ENCODE measurements at regions not wholly inside any gene's neighbourhood (a gene's known extent, or its start where the extent isn't known, plus 50 kb on each side); places are given as distances from the start of the nearest gene placed in this dataset.

DNA sequence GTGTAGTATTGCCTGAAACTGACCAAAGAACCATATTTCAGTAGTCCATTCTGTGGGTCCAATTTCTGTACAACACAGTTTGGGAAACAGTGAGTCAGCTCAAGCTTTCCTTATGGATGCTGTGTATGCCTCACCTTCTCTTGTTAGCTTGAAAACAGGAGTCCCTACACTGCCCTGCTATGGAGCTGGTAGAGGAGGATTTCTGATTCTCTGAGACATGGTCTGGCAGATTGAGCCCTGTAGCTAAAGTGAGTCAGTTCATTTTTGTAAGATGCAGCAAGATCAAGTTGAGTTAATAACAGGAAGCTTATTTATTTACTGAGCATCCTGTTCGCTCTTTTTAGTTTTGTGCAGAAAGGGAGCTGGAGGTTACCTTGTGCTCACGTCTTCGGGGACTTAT lies 424.1 kb upstream of the RBMS3 start:
- no peaks in the 10 kb centered on the region for H3K4me1 ChIP-seq (ENCODE audit: low read length)
- no peak overlapping the region for H3K4me2 ChIP-seq (ENCODE audit: low read depth, low read length, poor library complexity, severe bottlenecking)
- no peaks in the 10 kb centered on the region for H4K20me1 ChIP-seq (ENCODE audit: insufficient read depth, low read depth, low read length)
- no peaks in the 10 kb centered on the region for H3K36me3 ChIP-seq (ENCODE audit: insufficient read depth, low read length)
- no peaks in the 10 kb centered on the region for H3K9me2 ChIP-seq (replicated peaks; ENCODE audit: insufficient read depth, low read length)
- no peak for DNase-seq
- no peaks in the 10 kb centered on the region for H3K9me3 ChIP-seq (ENCODE audit: low read length)
- H3K27ac ChIP-seq (ENCODE audit: low read length) = no peak overlapping the region
- no peaks in the 10 kb centered on the region for H3K79me2 ChIP-seq (ENCODE audit: low read length)
- H2AFZ ChIP-seq (ENCODE audit: low read length) = no peak overlapping the region
- no peaks in the 10 kb centered on the region for H3K27me3 ChIP-seq (ENCODE audit: low read length)
- no peak overlapping the region for H3K4me3 ChIP-seq (ENCODE audit: low read length)
- H3K9ac ChIP-seq (ENCODE audit: low read length) = no peak overlapping the region

DNA sequence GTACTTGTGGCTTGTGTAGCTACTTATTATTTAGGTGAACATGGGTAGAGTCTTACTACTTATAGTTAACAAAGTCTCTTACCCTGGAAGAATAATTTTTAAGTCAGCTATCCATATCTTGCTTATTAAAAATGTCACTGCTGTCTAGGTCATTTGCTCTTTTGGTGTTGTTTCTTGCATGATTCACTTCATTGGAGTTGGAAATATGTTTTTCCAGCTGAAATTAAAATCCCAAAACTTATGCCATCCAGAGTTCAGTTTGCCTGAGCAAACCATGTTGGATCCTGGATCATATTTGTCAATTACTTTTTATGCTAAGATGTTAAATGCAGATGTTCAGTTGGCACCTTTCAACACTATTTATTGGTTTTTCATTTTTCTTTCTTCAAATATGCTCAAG lies 421.0 kb upstream of the RBMS3 start:
- Histone ChIP-seq H3K79me2 (ENCODE audit: low read length) (no peaks in the 10 kb centered on the region), H3K4me1 (ENCODE audit: low read length) (no peaks in the 10 kb centered on the region), H3K36me3 (ENCODE audit: insufficient read depth, low read length) (no peaks in the 10 kb centered on the region)

DNA sequence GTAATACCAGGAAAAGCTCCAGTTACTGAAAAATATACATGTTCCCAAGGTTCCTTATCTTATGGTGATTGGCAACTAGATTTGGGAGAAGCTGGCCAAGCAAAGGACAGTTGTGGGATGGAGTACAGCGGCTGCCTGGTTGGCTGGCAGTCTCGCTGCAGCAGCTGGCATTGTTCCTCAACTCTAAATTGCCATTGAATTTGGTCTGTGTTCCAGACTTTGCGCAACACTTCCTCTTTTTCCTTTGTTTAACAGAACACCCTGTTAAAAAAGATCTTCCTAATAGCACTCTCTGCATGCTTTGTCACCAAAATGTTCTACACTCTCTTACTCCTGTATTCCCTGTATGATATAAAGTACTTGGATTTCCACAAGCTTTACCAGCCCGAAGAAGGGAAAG lies 420.6 kb upstream of the RBMS3 start:
- no peaks in the 10 kb centered on the region for H4K20me1 ChIP-seq (ENCODE audit: insufficient read depth, low read depth, low read length)
- no peak overlapping the region for H3K27ac ChIP-seq (ENCODE audit: low read length)
- H3K4me1 ChIP-seq (ENCODE audit: low read length) = no peaks in the 10 kb centered on the region
- H2AFZ ChIP-seq (ENCODE audit: low read length) = no peak overlapping the region
- peaks cover 3% of the 10 kb centered on the region; the same call in 1 of the 2 replicates for H3K9me3 ChIP-seq (ENCODE audit: low read length)
- no peak overlapping the region for H3K4me2 ChIP-seq (ENCODE audit: low read depth, low read length, poor library complexity, severe bottlenecking)
- no peaks in the 10 kb centered on the region for H3K36me3 ChIP-seq (ENCODE audit: insufficient read depth, low read length)
- no peak overlapping the region for H3K4me3 ChIP-seq (ENCODE audit: low read length)
- no peaks in the 10 kb centered on the region for H3K27me3 ChIP-seq (ENCODE audit: low read length)
- no peaks in the 10 kb centered on the region for H3K9me2 ChIP-seq (replicated peaks; ENCODE audit: insufficient read depth, low read length)
- H3K79me2 ChIP-seq (ENCODE audit: low read length) = no peaks in the 10 kb centered on the region
- no peak overlapping the region for H3K9ac ChIP-seq (ENCODE audit: low read length)
- DNase-seq = no peak

More for the DNA sequence above, 421.0 kb upstream of the RBMS3 start:
- no peaks in the 10 kb centered on the region for H4K20me1 ChIP-seq (ENCODE audit: insufficient read depth, low read depth, low read length)
- H3K9ac ChIP-seq (ENCODE audit: low read length) = no peak overlapping the region
- no peak for DNase-seq
- H2AFZ ChIP-seq (ENCODE audit: low read length) = no peak overlapping the region
- no peak overlapping the region for H3K4me2 ChIP-seq (ENCODE audit: low read depth, low read length, poor library complexity, severe bottlenecking)
- H3K27ac ChIP-seq (ENCODE audit: low read length) = no peak overlapping the region
- H3K9me3 ChIP-seq (ENCODE audit: low read length) = peaks cover 3% of the 10 kb centered on the region; the same call in 1 of the 2 replicates
- no peaks in the 10 kb centered on the region for H3K27me3 ChIP-seq (ENCODE audit: low read length)
- H3K4me3 ChIP-seq (ENCODE audit: low read length) = no peak overlapping the region
- no peaks in the 10 kb centered on the region for H3K9me2 ChIP-seq (replicated peaks; ENCODE audit: insufficient read depth, low read length)

DNA sequence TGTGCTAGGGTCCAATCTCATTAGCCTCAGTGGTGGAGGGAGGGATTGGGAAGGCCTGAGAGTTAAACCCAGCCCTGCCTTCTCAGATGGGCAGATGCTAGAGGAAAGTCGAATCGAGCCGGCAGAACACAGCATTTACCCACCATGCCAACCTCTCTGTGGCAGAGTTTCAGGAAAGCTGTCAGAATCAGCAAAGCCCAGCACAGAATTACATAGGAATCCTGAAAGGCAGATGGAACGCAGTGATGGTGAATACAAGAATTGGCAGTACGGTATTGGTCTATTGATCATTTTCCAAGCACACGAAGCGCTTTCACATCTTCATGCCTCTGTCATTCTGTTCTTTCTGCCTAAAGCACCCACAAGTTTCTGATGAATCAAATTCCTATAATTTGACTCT lies 417.7 kb upstream of the RBMS3 start:
- H3K9ac ChIP-seq (ENCODE audit: low read length) = no peak overlapping the region

DNA sequence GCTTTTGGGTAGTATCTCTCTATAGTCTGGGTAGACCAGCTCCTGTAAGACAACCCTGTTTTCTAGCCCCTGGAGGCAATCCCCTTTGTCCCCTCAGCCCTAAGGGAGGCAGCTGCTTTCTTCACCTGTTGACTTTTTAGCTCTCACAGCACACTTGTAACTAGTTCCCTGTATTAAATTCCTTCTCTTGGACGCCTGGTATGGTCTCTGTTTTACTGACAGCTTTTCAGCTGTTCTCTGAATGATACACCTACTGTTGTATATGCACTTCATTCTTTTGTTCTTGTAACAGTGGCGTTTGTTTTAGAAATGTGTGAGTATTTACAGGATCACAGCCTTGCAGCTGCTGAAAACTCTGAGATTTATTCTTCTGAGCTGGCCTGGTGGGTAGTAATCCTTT lies 413.0 kb upstream of the RBMS3 start:
- Histone ChIP-seq H3K4me2 (ENCODE audit: low read depth, low read length, poor library complexity, severe bottlenecking) (no peak overlapping the region), H3K27ac (ENCODE audit: low read length) (no peak overlapping the region), H2AFZ (ENCODE audit: low read length) (no peak overlapping the region), H3K9ac (ENCODE audit: low read length) (no peak overlapping the region), H4K20me1 (ENCODE audit: insufficient read depth, low read depth, low read length) (no peaks in the 10 kb centered on the region), H3K27me3 (ENCODE audit: low read length) (no peaks in the 10 kb centered on the region), H3K4me1 (ENCODE audit: low read length) (no peaks in the 10 kb centered on the region), H3K4me3 (ENCODE audit: low read length) (no peak overlapping the region), H3K79me2 (ENCODE audit: low read length) (no peaks in the 10 kb centered on the region), H3K9me2 (replicated peaks; ENCODE audit: insufficient read depth, low read length) (no peaks in the 10 kb centered on the region), H3K36me3 (ENCODE audit: insufficient read depth, low read length) (no peaks in the 10 kb centered on the region), H3K9me3 (ENCODE audit: low read length) (peaks cover 3% of the 10 kb centered on the region; the same call in 1 of the 2 replicates)
- DNase-seq = no peak

More for the DNA sequence above, 417.7 kb upstream of the RBMS3 start:
- no peak overlapping the region for H3K27ac ChIP-seq (ENCODE audit: low read length)
- no peak overlapping the region for H2AFZ ChIP-seq (ENCODE audit: low read length)
- no peaks in the 10 kb centered on the region for H3K4me1 ChIP-seq (ENCODE audit: low read length)
- no peaks in the 10 kb centered on the region for H3K79me2 ChIP-seq (ENCODE audit: low read length)
- no peaks in the 10 kb centered on the region for H3K36me3 ChIP-seq (ENCODE audit: insufficient read depth, low read length)
- no peak for DNase-seq
- H3K9me2 ChIP-seq (replicated peaks; ENCODE audit: insufficient read depth, low read length) = no peaks in the 10 kb centered on the region
- H4K20me1 ChIP-seq (ENCODE audit: insufficient read depth, low read depth, low read length) = no peaks in the 10 kb centered on the region
- no peaks in the 10 kb centered on the region for H3K27me3 ChIP-seq (ENCODE audit: low read length)
- no peak overlapping the region for H3K4me3 ChIP-seq (ENCODE audit: low read length)
- no peak overlapping the region for H3K4me2 ChIP-seq (ENCODE audit: low read depth, low read length, poor library complexity, severe bottlenecking)
- H3K9me3 ChIP-seq (ENCODE audit: low read length) = peaks cover 3% of the 10 kb centered on the region; the same call in 1 of the 2 replicates

DNA sequence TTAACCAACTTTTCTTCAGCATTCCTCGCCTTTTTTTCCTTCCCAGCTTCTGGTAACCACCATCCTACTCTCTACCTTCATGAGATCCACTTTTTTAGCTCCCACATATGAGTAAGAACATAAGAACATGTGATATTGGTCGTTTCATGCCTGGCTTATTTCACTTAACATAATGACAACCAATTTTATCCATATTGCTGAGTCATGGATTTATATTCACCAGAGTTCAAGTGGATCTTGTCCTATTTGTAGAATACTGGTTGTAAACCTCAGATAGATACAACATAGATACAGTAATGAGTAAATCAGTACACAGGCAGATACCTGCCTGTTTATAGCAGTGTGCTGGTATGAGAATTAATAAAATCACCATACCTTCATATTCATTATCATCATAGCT lies 412.0 kb upstream of the RBMS3 start:
- Histone ChIP-seq H3K9me3 (ENCODE audit: low read length) (no peaks in the 10 kb centered on the region; the same call in none of the 2 replicates), H3K4me2 (ENCODE audit: low read depth, low read length, poor library complexity, severe bottlenecking) (no peak overlapping the region), H3K4me1 (ENCODE audit: low read length) (no peaks in the 10 kb centered on the region), H3K27me3 (ENCODE audit: low read length) (no peaks in the 10 kb centered on the region), H3K4me3 (ENCODE audit: low read length) (no peak overlapping the region), H3K27ac (ENCODE audit: low read length) (no peak overlapping the region), H2AFZ (ENCODE audit: low read length) (no peak overlapping the region), H4K20me1 (ENCODE audit: insufficient read depth, low read depth, low read length) (no peaks in the 10 kb centered on the region), H3K79me2 (ENCODE audit: low read length) (no peaks in the 10 kb centered on the region), H3K9ac (ENCODE audit: low read length) (no peak overlapping the region), H3K36me3 (ENCODE audit: insufficient read depth, low read length) (no peaks in the 10 kb centered on the region), H3K9me2 (replicated peaks; ENCODE audit: insufficient read depth, low read length) (no peaks in the 10 kb centered on the region)
- no peak for DNase-seq

DNA sequence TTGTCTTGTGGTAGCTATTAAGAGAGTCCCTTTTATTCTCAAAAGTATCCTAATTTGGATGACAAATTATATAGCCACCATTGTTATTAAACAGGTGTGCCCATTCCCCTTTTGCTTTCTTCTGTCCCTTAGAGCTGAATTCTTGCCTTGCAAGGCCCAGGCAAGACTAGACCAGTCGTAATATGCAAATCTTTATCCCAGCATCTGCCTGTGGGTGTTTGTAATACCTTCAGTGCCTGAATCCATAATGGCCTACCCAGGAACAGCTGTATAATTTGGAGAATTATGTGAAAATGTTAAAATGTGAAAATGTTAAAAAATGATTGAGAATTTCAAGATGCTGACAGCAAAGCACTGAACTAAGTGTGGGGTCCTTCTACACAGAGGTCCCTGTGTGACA lies 403.0 kb upstream of the RBMS3 start:
- Histone ChIP-seq H3K9ac (ENCODE audit: low read length) (no peak overlapping the region), H3K9me2 (replicated peaks; ENCODE audit: insufficient read depth, low read length) (no peaks in the 10 kb centered on the region)

DNA sequence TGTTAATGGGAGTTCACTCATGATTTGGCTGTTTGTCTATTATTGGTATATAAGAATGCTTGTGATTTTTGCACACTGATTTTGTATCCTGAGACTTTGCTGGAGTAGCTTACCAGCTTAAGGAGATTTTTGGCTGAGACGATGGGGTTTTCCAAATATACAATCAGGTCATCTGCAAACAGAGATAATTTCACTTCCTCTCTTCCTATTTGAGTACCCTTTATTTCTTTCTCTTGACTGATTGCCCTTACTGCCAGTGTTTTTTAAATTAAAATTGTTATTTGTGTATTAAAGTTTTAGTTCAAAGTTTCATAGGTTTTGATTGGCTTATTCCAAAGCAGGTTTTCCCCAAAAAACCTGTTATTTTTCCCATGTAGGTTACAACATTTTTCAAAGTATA lies 390.5 kb upstream of the RBMS3 start:
- Histone ChIP-seq H3K9ac (ENCODE audit: low read length) (no peak overlapping the region), H3K4me3 (ENCODE audit: low read length) (no peak overlapping the region), H3K27me3 (ENCODE audit: low read length) (no peaks in the 10 kb centered on the region), H3K79me2 (ENCODE audit: low read length) (no peaks in the 10 kb centered on the region), H2AFZ (ENCODE audit: low read length) (no peak overlapping the region), H3K36me3 (ENCODE audit: insufficient read depth, low read length) (no peaks in the 10 kb centered on the region), H3K4me1 (ENCODE audit: low read length) (no peaks in the 10 kb centered on the region), H3K9me3 (ENCODE audit: low read length) (peaks cover 22% of the 10 kb centered on the region), H3K4me2 (ENCODE audit: low read depth, low read length, poor library complexity, severe bottlenecking) (no peak overlapping the region), H4K20me1 (ENCODE audit: insufficient read depth, low read depth, low read length) (no peaks in the 10 kb centered on the region), H3K9me2 (replicated peaks; ENCODE audit: insufficient read depth, low read length) (no peaks in the 10 kb centered on the region), H3K27ac (ENCODE audit: low read length) (no peak overlapping the region)
- DNase-seq = no peak

More for the DNA sequence above, 403.0 kb upstream of the RBMS3 start:
- no peak overlapping the region for H3K27ac ChIP-seq (ENCODE audit: low read length)
- no peak for DNase-seq
- H3K4me3 ChIP-seq (ENCODE audit: low read length) = no peak overlapping the region
- H3K9me3 ChIP-seq (ENCODE audit: low read length) = peaks cover 13% of the 10 kb centered on the region
- H4K20me1 ChIP-seq (ENCODE audit: insufficient read depth, low read depth, low read length) = no peaks in the 10 kb centered on the region
- H3K36me3 ChIP-seq (ENCODE audit: insufficient read depth, low read length) = no peaks in the 10 kb centered on the region
- no peak overlapping the region for H3K4me2 ChIP-seq (ENCODE audit: low read depth, low read length, poor library complexity, severe bottlenecking)
- H3K27me3 ChIP-seq (ENCODE audit: low read length) = no peaks in the 10 kb centered on the region
- H3K79me2 ChIP-seq (ENCODE audit: low read length) = no peaks in the 10 kb centered on the region
- no peak overlapping the region for H2AFZ ChIP-seq (ENCODE audit: low read length)
- no peaks in the 10 kb centered on the region for H3K4me1 ChIP-seq (ENCODE audit: low read length)

DNA sequence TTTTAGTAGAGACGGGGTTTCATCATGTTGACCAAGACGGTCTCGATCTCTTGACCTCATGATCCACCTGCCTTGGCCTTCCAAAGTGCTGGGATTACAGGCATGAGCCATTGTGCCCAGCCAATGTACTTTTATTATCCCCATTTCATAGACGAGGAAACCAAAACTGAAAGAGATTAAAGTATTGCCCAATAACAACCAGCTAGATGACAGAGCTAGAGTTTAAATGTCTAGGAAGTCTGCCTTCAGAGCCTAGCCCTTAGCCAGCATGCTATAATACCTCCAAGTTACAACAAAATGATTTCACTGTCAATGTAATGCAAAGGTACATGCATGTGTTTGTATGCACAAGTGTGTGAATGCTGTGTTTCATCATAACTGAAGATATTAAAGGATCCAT lies 389.4 kb upstream of the RBMS3 start:
- H2AFZ ChIP-seq (ENCODE audit: low read length) = no peak overlapping the region
- H3K27ac ChIP-seq (ENCODE audit: low read length) = no peak overlapping the region
- no peak overlapping the region for H3K4me3 ChIP-seq (ENCODE audit: low read length)
- H3K27me3 ChIP-seq (ENCODE audit: low read length) = no peaks in the 10 kb centered on the region
- DNase-seq = no peak
- H3K36me3 ChIP-seq (ENCODE audit: insufficient read depth, low read length) = no peaks in the 10 kb centered on the region
- no peaks in the 10 kb centered on the region for H4K20me1 ChIP-seq (ENCODE audit: insufficient read depth, low read depth, low read length)
- H3K9ac ChIP-seq (ENCODE audit: low read length) = no peak overlapping the region
- H3K9me3 ChIP-seq (ENCODE audit: low read length) = peaks cover 16% of the 10 kb centered on the region
- no peaks in the 10 kb centered on the region for H3K4me1 ChIP-seq (ENCODE audit: low read length)
- no peaks in the 10 kb centered on the region for H3K9me2 ChIP-seq (replicated peaks; ENCODE audit: insufficient read depth, low read length)
- H3K4me2 ChIP-seq (ENCODE audit: low read depth, low read length, poor library complexity, severe bottlenecking) = no peak overlapping the region
- H3K79me2 ChIP-seq (ENCODE audit: low read length) = no peaks in the 10 kb centered on the region
